ENCODE measurements at regions not wholly inside any gene's neighbourhood (a gene's known extent, or its start where the extent isn't known, plus 50 kb on each side); places are given as distances from the start of the nearest gene placed in this dataset.

- H3K27me3 ChIP-seq (ENCODE audit: low read length), result no peaks in the 10 kb centered on the region
- no peak overlapping the region for H3K4me2 ChIP-seq (ENCODE audit: low read length)
- BruUV-seq (replicated peaks), result no TSS peak
- CTCF ChIA-PET, result no interaction called here
- H3K79me2 ChIP-seq (ENCODE audit: low read length), result no peaks in the 10 kb centered on the region
- no peaks in the 10 kb centered on the region for H3F3A ChIP-seq (ENCODE audit: low read length, unreplicated experiment)
- no peaks in the 10 kb centered on the region for H4K20me1 ChIP-seq (ENCODE audit: low read length)
- no peaks in the 10 kb centered on the region for H3K36me3 ChIP-seq (ENCODE audit: low read depth, low read length)
- TF ChIP-seq EZH2 (IDR thresholded peaks at IDR 0.05; ENCODE audit: low read length, unreplicated experiment) (no peak), CTCF (conservative IDR thresholded peaks at IDR 0.05; ENCODE audit: low read depth, low read length) (no peak), EZH2phosphoT487 (IDR thresholded peaks at IDR 0.05; ENCODE audit: borderline replicate concordance, low read length) (no peak)
- no peak overlapping the region for H2AFZ ChIP-seq (ENCODE audit: low read length)
- H3K4me3 ChIP-seq (ENCODE audit: low read length), result no peak overlapping the region
- H3K9me2 ChIP-seq (replicated peaks; ENCODE audit: low read length), result no peaks in the 10 kb centered on the region
- H3K4me1 ChIP-seq (ENCODE audit: insufficient read depth, low read length), result no peaks in the 10 kb centered on the region
- H3K9me3 ChIP-seq (ENCODE audit: low read length), result peaks cover 29% of the 10 kb centered on the region; the same call in 1 of the 2 replicates
- H3K9ac ChIP-seq (ENCODE audit: low read length), result no peak overlapping the region
- POLR2A ChIA-PET (ENCODE audit: unreplicated experiment), result no interaction called here
- DNase-seq (no peak), ATAC-seq (no peak)
- H3K27ac ChIP-seq (ENCODE audit: low read length), result no peak overlapping the region
- intact Hi-C loops (cut with micrococcal nuclease), result no loop called here
Observed at GRCh38 chr11:97862021-97862420, 1158.7 kb upstream of the CNTN5 start.

- H3K4me2 ChIP-seq (ENCODE audit: low read length), result no peak overlapping the region
- H3K79me2 ChIP-seq (ENCODE audit: low read length), result no peaks in the 10 kb centered on the region
- H3K27me3 ChIP-seq (ENCODE audit: low read length), result no peaks in the 10 kb centered on the region
- H3F3A ChIP-seq (ENCODE audit: low read length, unreplicated experiment), result no peaks in the 10 kb centered on the region
- ATAC-seq, result no peak
- no peak overlapping the region for H3K4me3 ChIP-seq (ENCODE audit: low read length)
- BruUV-seq (replicated peaks), result no TSS peak
- POLR2A ChIA-PET (ENCODE audit: unreplicated experiment), result no interaction called here
- no peak overlapping the region for H3K9ac ChIP-seq (ENCODE audit: low read length)
- H3K27ac ChIP-seq (ENCODE audit: low read length), result no peak overlapping the region
- H3K36me3 ChIP-seq (ENCODE audit: low read depth, low read length), result no peaks in the 10 kb centered on the region
- CTCF ChIA-PET, result no interaction called here
- intact Hi-C loops (cut with micrococcal nuclease), result no loop called here
- H3K4me1 ChIP-seq (ENCODE audit: insufficient read depth, low read length), result no peaks in the 10 kb centered on the region
- TF ChIP-seq CTCF (conservative IDR thresholded peaks at IDR 0.05; ENCODE audit: low read depth, low read length) (no peak), EZH2phosphoT487 (IDR thresholded peaks at IDR 0.05; ENCODE audit: borderline replicate concordance, low read length) (no peak), EZH2 (IDR thresholded peaks at IDR 0.05; ENCODE audit: low read length, unreplicated experiment) (no peak)
- no peaks in the 10 kb centered on the region for H4K20me1 ChIP-seq (ENCODE audit: low read length)
- no peak for DNase-seq
- H3K9me2 ChIP-seq (replicated peaks; ENCODE audit: low read length), result no peaks in the 10 kb centered on the region
- no peak overlapping the region for H2AFZ ChIP-seq (ENCODE audit: low read length)
- H3K9me3 ChIP-seq (ENCODE audit: low read length), result peaks cover 47% of the 10 kb centered on the region
Observed at GRCh38 chr11:97865424-97866012, 1155.2 kb upstream of the CNTN5 start.

- Histone ChIP-seq H3K27me3 (ENCODE audit: low read length) (no peaks in the 10 kb centered on the region), H3K9me2 (replicated peaks; ENCODE audit: low read length) (no peaks in the 10 kb centered on the region), H3K9ac (ENCODE audit: low read length) (no peak overlapping the region), H3K4me3 (ENCODE audit: low read length) (no peak overlapping the region), H3K79me2 (ENCODE audit: low read length) (no peaks in the 10 kb centered on the region), H3K27ac (ENCODE audit: low read length) (no peak overlapping the region), H3K9me3 (ENCODE audit: low read length) (peaks cover 18% of the 10 kb centered on the region), H3K4me2 (ENCODE audit: low read length) (no peak overlapping the region), H2AFZ (ENCODE audit: low read length) (no peak overlapping the region), H3F3A (ENCODE audit: low read length, unreplicated experiment) (no peaks in the 10 kb centered on the region), H3K36me3 (ENCODE audit: low read depth, low read length) (no peaks in the 10 kb centered on the region), H4K20me1 (ENCODE audit: low read length) (no peaks in the 10 kb centered on the region), H3K4me1 (ENCODE audit: insufficient read depth, low read length) (no peaks in the 10 kb centered on the region)
- intact Hi-C loops (cut with micrococcal nuclease), result no loop called here
- TF ChIP-seq EZH2 (IDR thresholded peaks at IDR 0.05; ENCODE audit: low read length, unreplicated experiment), result no peak
- BruUV-seq (replicated peaks), result no TSS peak
- CTCF ChIA-PET, result no interaction called here
- ATAC-seq (no peak), DNase-seq (no peak)
- POLR2A ChIA-PET (ENCODE audit: unreplicated experiment), result no interaction called here
Observed at GRCh38 chr11:97871816-97872215, 1148.9 kb upstream of the CNTN5 start.
